ENCODE measurements at regions not wholly inside any gene's neighbourhood (a gene's known extent, or its start where the extent isn't known, plus 50 kb on each side); places are given as distances from the start of the nearest gene placed in this dataset.

DNA sequence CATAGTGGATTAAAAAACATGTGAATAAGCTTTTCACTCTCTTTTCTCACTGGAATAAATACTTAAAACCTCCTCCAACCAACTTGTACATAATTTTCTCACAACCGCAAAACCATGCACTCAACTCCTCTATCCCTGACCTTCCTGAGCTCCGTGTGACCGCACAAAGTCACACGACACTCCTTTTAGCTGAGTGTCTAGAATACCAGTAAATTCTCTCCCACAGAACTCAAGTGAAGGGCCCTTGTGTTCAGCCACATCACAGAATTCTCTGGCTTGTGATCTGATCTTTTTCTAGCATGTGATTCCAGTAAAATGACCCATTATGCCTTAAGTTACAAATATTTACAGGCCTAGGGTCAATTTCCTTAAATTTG is 91.2 kb upstream of the ARL4C start:
- TF ChIP-seq CTCF (IDR thresholded peaks at IDR 0.05), result no peak
- H3K4me3 ChIP-seq, result no peak overlapping the region
- no peak for ATAC-seq
- H3K4me1 ChIP-seq, result no peaks in the 10 kb centered on the region
- WGBS, 2 donors, result 96 to 97% methylated on average over 4 of the region's 4 CpGs
- H3K36me3 ChIP-seq, result no peaks in the 10 kb centered on the region
- no peak overlapping the region for H3K27ac ChIP-seq
- intact Hi-C loops (cut with DNase I), result no loop called here
- no peak for DNase-seq
- no peaks in the 10 kb centered on the region for H3K9me3 ChIP-seq
- H3K27me3 ChIP-seq, result peaks cover 0 to 21% (median 4%) of the 10 kb centered on the region in 7 donors

GRCh38 chr2:234587341-234588053 is 90.6 kb upstream of the ARL4C start:
- Histone ChIP-seq H3K27me3 (peaks cover 0 to 21% (median 6%) of the 10 kb centered on the region in 7 donors), H3K4me1 (no peaks in the 10 kb centered on the region), H3K36me3 (no peaks in the 10 kb centered on the region), H3K27ac (no peak overlapping the region), H3K4me3 (no peak overlapping the region), H3K9me3 (no peaks in the 10 kb centered on the region)
- WGBS, 2 donors, result 86% methylated on average over 6 of the region's 6 CpGs
- no peak for TF ChIP-seq CTCF (IDR thresholded peaks at IDR 0.05)
- ATAC-seq (no peak), DNase-seq (no peak)
- intact Hi-C loops (cut with DNase I), result no loop called here

- no peak for ATAC-seq
- no peak overlapping the region for H3K27ac ChIP-seq
- 88 to 94% methylated on average over 4 of the region's 4 CpGs for WGBS, 2 donors
Measured at GRCh38 chr2:234583331-234583730, 86.5 kb upstream of the ARL4C start.

DNA sequence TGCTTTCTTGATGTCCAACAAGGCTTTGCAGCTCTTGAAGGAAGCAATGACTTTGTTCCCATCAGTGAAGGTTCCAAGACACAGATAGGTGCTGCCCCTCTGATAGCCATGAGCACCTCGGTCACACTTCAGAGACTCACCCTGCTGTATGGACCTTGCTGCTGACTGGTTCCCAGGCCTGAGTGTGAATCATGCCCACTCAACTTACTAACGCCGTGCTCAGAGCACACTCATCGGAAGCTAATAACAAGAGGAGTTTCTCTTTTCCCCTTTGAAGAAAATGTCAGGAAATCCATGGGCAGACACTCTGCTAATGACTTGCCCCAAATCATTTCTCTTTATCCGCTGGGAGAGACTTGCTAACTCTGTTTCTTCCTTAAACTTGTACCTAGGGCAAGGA is 83.8 kb upstream of the ARL4C start:
- 91 to 92% methylated on average over 5 of the region's 5 CpGs for WGBS, 2 donors
- no peak for TF ChIP-seq CTCF (IDR thresholded peaks at IDR 0.05)
- H3K4me1 ChIP-seq, result no peaks in the 10 kb centered on the region
- no peak overlapping the region for H3K27ac ChIP-seq
- DNase-seq, result no peak
- no peak for ATAC-seq
- no peak overlapping the region for H3K4me3 ChIP-seq
- intact Hi-C loops (cut with DNase I), result no loop called here
- peaks cover 0 to 5% (median 0%) of the 10 kb centered on the region in 11 donors for H3K9me3 ChIP-seq
- H3K36me3 ChIP-seq, result no peaks in the 10 kb centered on the region
- peaks cover 0 to 30% (median 3%) of the 10 kb centered on the region in 7 donors for H3K27me3 ChIP-seq

More at GRCh38 chr2:234583331-234583730, 86.5 kb upstream of the ARL4C start:
- TF ChIP-seq CTCF (IDR thresholded peaks at IDR 0.05), result no peak
- no peak for DNase-seq
- Histone ChIP-seq H3K4me1 (no peaks in the 10 kb centered on the region), H3K27me3 (peaks cover 0 to 30% (median 3%) of the 10 kb centered on the region in 7 donors), H3K9me3 (no peaks in the 10 kb centered on the region), H3K36me3 (no peaks in the 10 kb centered on the region), H3K4me3 (no peak overlapping the region)
- intact Hi-C loops (cut with DNase I), result no loop called here

Measured in heart right ventricle (tissue), 16 donors.